ENCODE measurements at regions not wholly inside any gene's neighbourhood (a gene's known extent, or its start where the extent isn't known, plus 50 kb on each side); places are given as distances from the start of the nearest gene placed in this dataset.
"Not testable (repeated sequence)": the region's sequence is repeated elsewhere in the genome, so short reads cannot be mapped to it uniquely, and the experiment has no call there.

DNA sequence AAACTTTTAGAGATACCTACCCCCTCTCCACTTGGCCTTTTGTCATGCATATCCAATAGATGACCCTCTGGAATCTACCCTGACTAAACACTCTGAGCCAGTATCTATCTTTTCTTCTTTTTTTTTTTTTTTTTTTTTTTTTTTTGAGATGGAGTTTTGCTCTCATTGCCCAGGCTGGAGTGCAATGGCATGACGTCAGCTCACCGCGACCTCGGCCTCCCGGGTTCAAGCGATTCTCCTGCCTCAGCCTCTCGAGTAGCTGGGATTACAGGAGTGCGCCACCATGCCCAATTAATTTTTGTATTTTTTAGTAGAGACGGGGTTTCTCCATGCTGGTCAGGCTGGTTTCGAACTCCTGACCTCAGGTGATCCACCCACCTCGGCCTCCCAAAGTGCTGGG lies 50.8 kb upstream of the GRIN2B start:
- ATAC-seq, CTCF ChIA-PET: not testable (repeated sequence)

DNA sequence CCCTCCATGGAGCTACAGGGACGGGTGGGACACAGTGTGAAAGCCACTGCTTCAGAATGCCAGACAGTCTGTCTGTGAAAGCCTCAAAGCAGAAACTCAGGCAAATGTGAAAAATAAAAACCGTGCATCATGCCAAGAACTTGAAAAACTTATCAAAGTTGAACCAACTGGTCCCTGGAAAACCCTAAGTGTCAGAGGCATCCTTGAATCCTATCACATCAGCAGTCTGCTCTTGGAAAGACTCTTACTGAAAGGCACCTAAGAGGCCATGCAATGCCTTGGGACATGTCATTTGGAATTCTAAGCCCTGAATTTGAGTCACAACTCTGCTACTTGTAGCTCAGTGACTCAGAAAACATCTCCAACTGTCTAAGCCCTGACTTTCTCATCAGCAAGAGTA lies 62.4 kb upstream of the GRIN2B start:
- DNase-seq (no peak), ATAC-seq (no peak)
- Histone ChIP-seq H4K20me1 (ENCODE audit: low read length) (no peaks in the 10 kb centered on the region), H3K36me3 (ENCODE audit: low read depth, low read length) (no peaks in the 10 kb centered on the region), H3F3A (ENCODE audit: low read length, unreplicated experiment) (no peaks in the 10 kb centered on the region), H3K4me1 (ENCODE audit: insufficient read depth, low read length) (no peaks in the 10 kb centered on the region), H3K27me3 (ENCODE audit: low read length) (no peaks in the 10 kb centered on the region), H3K9me2 (replicated peaks; ENCODE audit: low read length) (no peaks in the 10 kb centered on the region), H3K9ac (ENCODE audit: low read length) (no peak overlapping the region), H3K4me2 (ENCODE audit: low read length) (no peak overlapping the region), H2AFZ (ENCODE audit: low read length) (no peak overlapping the region), H3K9me3 (ENCODE audit: low read length) (no peaks in the 10 kb centered on the region), H3K27ac (ENCODE audit: low read length) (no peak overlapping the region), H3K4me3 (ENCODE audit: low read length) (no peak overlapping the region), H3K79me2 (ENCODE audit: low read length) (no peaks in the 10 kb centered on the region)
- intact Hi-C loops (cut with micrococcal nuclease): no loop called here
- BruUV-seq (replicated peaks): no TSS peak
- TF ChIP-seq CTCF (conservative IDR thresholded peaks at IDR 0.05; ENCODE audit: low read depth, low read length) (no peak), EZH2phosphoT487 (IDR thresholded peaks at IDR 0.05; ENCODE audit: borderline replicate concordance, low read length) (no peak), EZH2 (IDR thresholded peaks at IDR 0.05; ENCODE audit: low read length, unreplicated experiment) (no peak)
- ChIA-PET POLR2A (ENCODE audit: unreplicated experiment) (no interaction called here), CTCF (no interaction called here)

More for the DNA sequence above, 50.8 kb upstream of the GRIN2B start:
- H3F3A ChIP-seq (ENCODE audit: low read length, unreplicated experiment); H3K4me3 ChIP-seq (ENCODE audit: low read length); H3K9me3 ChIP-seq (ENCODE audit: low read length); H3K36me3 ChIP-seq (ENCODE audit: low read depth, low read length); POLR2A ChIA-PET (ENCODE audit: unreplicated experiment); BruUV-seq (replicated peaks); intact Hi-C loops (cut with micrococcal nuclease); H3K9me2 ChIP-seq (replicated peaks; ENCODE audit: low read length); H3K4me1 ChIP-seq (ENCODE audit: insufficient read depth, low read length); H3K9ac ChIP-seq (ENCODE audit: low read length); H3K79me2 ChIP-seq (ENCODE audit: low read length); H3K27ac ChIP-seq (ENCODE audit: low read length); H2AFZ ChIP-seq (ENCODE audit: low read length); DNase-seq; H3K4me2 ChIP-seq (ENCODE audit: low read length); H4K20me1 ChIP-seq (ENCODE audit: low read length): not testable (repeated sequence)
- peaks cover 20% of the 10 kb centered on the region for H3K27me3 ChIP-seq (ENCODE audit: low read length)

- Histone ChIP-seq H2AFZ (ENCODE audit: low read length) (no peak overlapping the region), H3K9ac (ENCODE audit: low read length) (no peak overlapping the region), H3K36me3 (ENCODE audit: low read depth, low read length) (no peaks in the 10 kb centered on the region), H3K4me3 (ENCODE audit: low read length) (no peak overlapping the region), H3K4me2 (ENCODE audit: low read length) (no peak overlapping the region), H3K79me2 (ENCODE audit: low read length) (no peaks in the 10 kb centered on the region), H4K20me1 (ENCODE audit: low read length) (no peaks in the 10 kb centered on the region), H3K4me1 (ENCODE audit: insufficient read depth, low read length) (no peaks in the 10 kb centered on the region), H3K27me3 (ENCODE audit: low read length) (no peaks in the 10 kb centered on the region), H3K9me2 (replicated peaks; ENCODE audit: low read length) (no peaks in the 10 kb centered on the region), H3K27ac (ENCODE audit: low read length) (no peak overlapping the region), H3K9me3 (ENCODE audit: low read length) (no peaks in the 10 kb centered on the region), H3F3A (ENCODE audit: low read length, unreplicated experiment) (no peaks in the 10 kb centered on the region)
- ChIA-PET CTCF (no interaction called here), POLR2A (ENCODE audit: unreplicated experiment) (no interaction called here)
- no TSS peak for BruUV-seq (replicated peaks)
- intact Hi-C loops (cut with micrococcal nuclease): no loop called here
- ATAC-seq (no peak), DNase-seq (no peak)
- no peak for TF ChIP-seq EZH2 (IDR thresholded peaks at IDR 0.05; ENCODE audit: low read length, unreplicated experiment)
- no peak for TF ChIP-seq CTCF (conservative IDR thresholded peaks at IDR 0.05; ENCODE audit: low read depth, low read length)
- no peak for TF ChIP-seq EZH2phosphoT487 (IDR thresholded peaks at IDR 0.05; ENCODE audit: borderline replicate concordance, low read length)
These were observed 67.6 kb upstream of the GRIN2B start for GRCh38 chr12:14048941-14049545.
